ENCODE measurements at regions not wholly inside any gene's neighbourhood (a gene's known extent, or its start where the extent isn't known, plus 50 kb on each side); places are given as distances from the start of the nearest gene placed in this dataset.

DNA sequence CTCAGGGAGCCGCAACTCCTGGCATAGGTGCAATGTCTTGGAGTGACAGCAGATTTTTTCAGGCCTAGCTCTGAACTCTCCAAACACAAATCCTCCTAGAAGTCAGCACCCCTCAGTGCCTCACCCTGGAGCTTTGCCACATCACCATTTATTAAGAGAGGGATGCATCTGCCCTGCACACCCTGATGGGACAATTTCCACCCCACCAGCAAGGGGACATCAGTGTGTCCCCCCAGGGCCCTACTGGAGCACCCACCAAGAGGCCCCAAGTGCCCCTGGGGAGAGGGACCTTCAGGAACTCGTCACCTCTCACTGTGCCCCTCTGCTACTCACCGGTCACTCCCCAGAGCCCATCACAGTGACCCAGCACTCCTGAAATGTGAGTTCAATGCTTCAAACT is 144.7 kb downstream of the NDUFA10 start:
- DNase-seq (no peak), ATAC-seq (no peak)
- intact Hi-C loops (cut with micrococcal nuclease), result no loop called here
- 90% methylated on average over 3 of the region's 3 CpGs for WGBS (ENCODE audit: insufficient coverage)
- Mint-ChIP-seq H3K27ac (no peak overlapping the region), H3K36me3 (peaks cover 7% of the 10 kb centered on the region), H3K27me3 (ENCODE audit: low read depth in 2 of 2) (peaks cover 28 to 35% of the 10 kb centered on the region in 2 donors), H3K4me1 (no peaks in the 10 kb centered on the region), H3K4me3 (no peak overlapping the region), H3K9me3 (peaks cover 4 to 6% of the 10 kb centered on the region in 2 donors)
- H3K4me3 ChIP-seq (ENCODE audit: low read length), result no peak overlapping the region
- TF ChIP-seq CTCF (IDR thresholded peaks at IDR 0.05), result no peak
- peaks cover 6% of the 10 kb centered on the region for H3K27me3 ChIP-seq (ENCODE audit: control insufficient read depth, insufficient read depth, low read length)
- peaks cover 7% of the 10 kb centered on the region for H3K9me3 ChIP-seq (ENCODE audit: control insufficient read depth, insufficient read depth, low read length)
- peaks cover 6% of the 10 kb centered on the region for H3K4me1 ChIP-seq (ENCODE audit: control insufficient read depth, insufficient read depth, low read length)
- H3K27ac ChIP-seq (ENCODE audit: low read length), result no peak overlapping the region
- H3K36me3 ChIP-seq (ENCODE audit: control insufficient read depth, insufficient read depth, low read length), result no peaks in the 10 kb centered on the region

DNA sequence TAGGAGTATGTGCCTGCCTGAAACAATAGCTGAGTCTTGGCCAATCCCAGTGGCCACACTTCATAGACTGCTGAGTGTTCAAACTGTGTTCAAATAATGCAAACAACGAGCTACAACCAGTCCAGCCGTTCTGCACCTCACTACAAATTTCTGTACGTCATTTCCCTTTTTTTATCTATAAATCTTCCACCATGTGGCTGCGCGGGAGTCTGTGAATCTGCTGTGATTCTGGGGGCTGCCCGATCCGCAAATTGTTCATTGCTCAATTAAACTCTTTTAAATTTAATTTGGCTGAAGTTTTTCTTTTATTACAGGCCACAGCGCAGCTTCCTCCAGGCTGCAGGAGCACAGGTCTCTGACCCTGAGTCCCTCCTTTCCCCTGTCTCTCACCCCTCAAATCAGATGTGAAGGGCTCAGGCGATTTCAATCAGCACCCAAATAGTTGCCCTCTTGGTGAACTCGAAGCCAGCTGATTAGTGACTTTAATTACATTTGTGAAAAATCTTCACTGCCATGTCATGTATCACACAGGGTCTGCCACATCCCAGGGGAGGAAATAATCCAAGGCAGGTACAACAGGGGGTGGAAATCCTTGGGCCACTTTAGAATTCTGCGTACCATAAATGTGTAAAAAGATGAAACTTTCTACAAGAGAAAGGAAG is 145.6 kb downstream of the NDUFA10 start:
- H3K4me3 ChIP-seq (ENCODE audit: low read length), result no peak overlapping the region
- peaks cover 6% of the 10 kb centered on the region for H3K27me3 ChIP-seq (ENCODE audit: control insufficient read depth, insufficient read depth, low read length)
- peaks cover 6% of the 10 kb centered on the region for H3K4me1 ChIP-seq (ENCODE audit: control insufficient read depth, insufficient read depth, low read length)
- no peak overlapping the region for H3K27ac Mint-ChIP-seq
- peaks cover 3% of the 10 kb centered on the region for H3K36me3 Mint-ChIP-seq
- peaks cover 25 to 35% of the 10 kb centered on the region in 2 donors for H3K27me3 Mint-ChIP-seq (ENCODE audit: low read depth in 2 of 2)
- H3K4me3 Mint-ChIP-seq, result no peak overlapping the region
- 50% methylated on average over 11 of the region's 11 CpGs for WGBS (ENCODE audit: insufficient coverage)
- H3K4me1 Mint-ChIP-seq, result no peaks in the 10 kb centered on the region
- TF ChIP-seq CTCF (IDR thresholded peaks at IDR 0.05), result no peak
- H3K9me3 Mint-ChIP-seq, result peaks cover under 1 to 2% of the 10 kb centered on the region in 2 donors
- no peak overlapping the region for H3K27ac ChIP-seq (ENCODE audit: low read length)
- ATAC-seq (no peak), DNase-seq (no peak)
- peaks cover 7% of the 10 kb centered on the region for H3K9me3 ChIP-seq (ENCODE audit: control insufficient read depth, insufficient read depth, low read length)
- no peaks in the 10 kb centered on the region for H3K36me3 ChIP-seq (ENCODE audit: control insufficient read depth, insufficient read depth, low read length)
- intact Hi-C loops (cut with micrococcal nuclease), result no loop called here

GRCh38 chr2:239878686-239879085 is 146.5 kb downstream of the NDUFA10 start:
- WGBS (ENCODE audit: insufficient coverage), result 88% methylated on average over 5 of the region's 5 CpGs
- H3K4me1 ChIP-seq (ENCODE audit: control insufficient read depth, insufficient read depth, low read length), result peaks cover 6% of the 10 kb centered on the region
- ATAC-seq, result no peak
- H3K9me3 Mint-ChIP-seq, result no peaks in the 10 kb centered on the region
- intact Hi-C loops (cut with micrococcal nuclease), result no loop called here
- peaks cover 29 to 35% of the 10 kb centered on the region in 2 donors for H3K27me3 Mint-ChIP-seq (ENCODE audit: low read depth in 2 of 2)
- H3K27ac Mint-ChIP-seq, result no peak overlapping the region
- H3K36me3 ChIP-seq (ENCODE audit: control insufficient read depth, insufficient read depth, low read length), result no peaks in the 10 kb centered on the region
- H3K4me1 Mint-ChIP-seq, result no peaks in the 10 kb centered on the region
- no peak overlapping the region for H3K4me3 ChIP-seq (ENCODE audit: low read length)
- H3K9me3 ChIP-seq (ENCODE audit: control insufficient read depth, insufficient read depth, low read length), result no peaks in the 10 kb centered on the region
- H3K4me3 Mint-ChIP-seq, result no peak overlapping the region
- H3K27me3 ChIP-seq (ENCODE audit: control insufficient read depth, insufficient read depth, low read length), result peaks cover 6% of the 10 kb centered on the region
- TF ChIP-seq CTCF (IDR thresholded peaks at IDR 0.05), result no peak
- H3K27ac ChIP-seq (ENCODE audit: low read length), result no peak overlapping the region
- H3K36me3 Mint-ChIP-seq, result no peaks in the 10 kb centered on the region
- DNase-seq, result no peak

DNA sequence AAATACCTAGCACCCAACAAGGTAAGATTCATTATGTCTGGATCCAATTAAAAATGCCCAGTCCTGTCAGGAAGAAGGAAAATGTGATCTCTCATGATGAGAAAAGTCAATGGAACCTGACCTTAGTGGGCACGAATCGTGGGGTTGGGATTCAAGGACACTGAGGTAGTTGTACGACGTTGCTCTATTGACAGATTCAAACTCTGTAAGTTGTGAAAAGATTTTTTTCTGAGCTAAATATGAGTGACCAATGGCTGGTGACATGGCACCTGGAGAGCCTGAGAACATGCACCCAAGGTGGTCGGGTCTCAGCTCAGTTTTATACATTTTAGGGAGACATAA is 148.2 kb downstream of the NDUFA10 start:
- DNase-seq (no peak), ATAC-seq (no peak)
- H3K4me1 Mint-ChIP-seq, result no peaks in the 10 kb centered on the region
- H3K27ac Mint-ChIP-seq, result no peak overlapping the region
- no peak overlapping the region for H3K27ac ChIP-seq (ENCODE audit: low read length)
- no peak overlapping the region for H3K4me3 Mint-ChIP-seq
- 91% methylated on average over 5 of the region's 5 CpGs for WGBS (ENCODE audit: insufficient coverage)
- H3K4me3 ChIP-seq (ENCODE audit: low read length), result no peak overlapping the region
- H3K9me3 Mint-ChIP-seq, result no peaks in the 10 kb centered on the region
- H3K9me3 ChIP-seq (ENCODE audit: control insufficient read depth, insufficient read depth, low read length), result no peaks in the 10 kb centered on the region
- H3K36me3 Mint-ChIP-seq, result no peaks in the 10 kb centered on the region
- H3K4me1 ChIP-seq (ENCODE audit: control insufficient read depth, insufficient read depth, low read length), result peaks cover 4% of the 10 kb centered on the region
- H3K27me3 ChIP-seq (ENCODE audit: control insufficient read depth, insufficient read depth, low read length), result peaks cover 3% of the 10 kb centered on the region
- intact Hi-C loops (cut with micrococcal nuclease), result no loop called here
- H3K27me3 Mint-ChIP-seq (ENCODE audit: low read depth in 2 of 2), result peaks cover 26 to 29% of the 10 kb centered on the region in 2 donors
- H3K36me3 ChIP-seq (ENCODE audit: control insufficient read depth, insufficient read depth, low read length), result no peaks in the 10 kb centered on the region
- TF ChIP-seq CTCF (IDR thresholded peaks at IDR 0.05), result no peak
